Vagina (tissue), 2 donors: ENCODE measurements at regions not wholly inside any gene's neighbourhood (a gene's known extent, or its start where the extent isn't known, plus 50 kb on each side); places are given as distances from the start of the nearest gene placed in this dataset.

Source experiments
- DNase-seq, 2 donors: peaks; one replicate each; pipeline ENCODE4 v3.0.0-alpha.2; 2017; ENCODE audit errors: extremely low spot score in 2 of 2
- H3K27ac ChIP-seq: fragments of 200-600 bp; sonication (generic); one replicate; pipeline ENCODE4 v1.5.1; 2019
- H3K27me3 ChIP-seq: fragments of 200-600 bp; sonication (generic); one replicate; pipeline ENCODE4 v1.5.1; 2019
- H3K36me3 ChIP-seq, 2 donors: fragments of 200-600 bp; sonication (generic); one replicate each; pipeline ENCODE4 v1.5.1; 2017 to 2019
- H3K4me1 ChIP-seq: fragments of 200-600 bp; sonication (generic); one replicate; pipeline ENCODE4 v1.5.1; 2019
- H3K4me3 ChIP-seq, 2 donors: fragments of 200-600 bp; sonication (generic); 1 replicate in 1 of 2; 2 replicates in 1 of 2; pipeline ENCODE4 v1.5.1; 2016 to 2019
- H3K9me3 ChIP-seq: fragments of 200-600 bp; sonication (generic); one replicate; pipeline ENCODE4 v1.5.1; 2019
- CTCF ChIP-seq, 3 experiments: fragments of 450-650 bp in 2 of 3; fragments of 200-600 bp in 1 of 3; sonication (generic) in 1 of 3; IDR thresholded peaks; one replicate each; pipeline ENCODE4 v1.5.1; 2017 to 2019; ENCODE audit warnings: antibody characterized with exemption in 3 of 3, mild to moderate bottlenecking in 2 of 3, moderate library complexity in 2 of 3
- POLR2A ChIP-seq, 2 donors: fragments of 450-650 bp; IDR thresholded peaks; one replicate each; pipeline ENCODE4 v1.6.1; 2017; ENCODE audit warnings: antibody characterized with exemption in 2 of 2, mild to moderate bottlenecking in 2 of 2, moderate library complexity in 2 of 2
- POLR2AphosphoS5 ChIP-seq, 2 donors: sonication (generic); formaldehyde crosslinking; IDR thresholded peaks; one replicate each; pipeline ENCODE4 v1.9.0; 2017; ENCODE audit warnings: antibody characterized with exemption in 2 of 2, mild to moderate bottlenecking in 2 of 2, low read depth in 1 of 2; ENCODE audit not compliant: insufficient read depth in 1 of 2
- intact Hi-C: fragments of 100-400 bp; cut with DNase I; formaldehyde crosslinking; loops from one replicate; pipeline ENCODE4 v1.15.1; 2023

GRCh38 chr5:121292664-121293063 lies 559.0 kb upstream of the FTMT start:
- no peak overlapping the region for H3K27ac ChIP-seq
- no peaks in the 10 kb centered on the region for H3K4me1 ChIP-seq
- TF ChIP-seq CTCF (IDR thresholded peaks at IDR 0.05), result no peak
- no peak for TF ChIP-seq POLR2A (IDR thresholded peaks at IDR 0.05)
- TF ChIP-seq POLR2AphosphoS5 (IDR thresholded peaks at IDR 0.05; ENCODE audit: insufficient read depth in 1 of 2, low read depth in 1 of 2), result no peak
- no peak overlapping the region for H3K4me3 ChIP-seq
- H3K9me3 ChIP-seq, result no peaks in the 10 kb centered on the region
- intact Hi-C loops, result no loop called here
- H3K36me3 ChIP-seq, result no peaks in the 10 kb centered on the region
- DNase-seq, result no peak
- no peaks in the 10 kb centered on the region for H3K27me3 ChIP-seq

GRCh38 chr5:121296356-121296755 lies 555.3 kb upstream of the FTMT start:
- no peaks in the 10 kb centered on the region for H3K36me3 ChIP-seq

GRCh38 chr5:121299153-121299552 lies 552.5 kb upstream of the FTMT start:
- DNase-seq, result no peak

More at GRCh38 chr5:121296356-121296755, 555.3 kb upstream of the FTMT start:
- no peak overlapping the region for H3K4me3 ChIP-seq
- no peaks in the 10 kb centered on the region for H3K4me1 ChIP-seq
- intact Hi-C loops, result no loop called here
- H3K27me3 ChIP-seq, result no peaks in the 10 kb centered on the region
- H3K9me3 ChIP-seq, result no peaks in the 10 kb centered on the region
- no peak for DNase-seq
- no peak overlapping the region for H3K27ac ChIP-seq
- TF ChIP-seq CTCF (IDR thresholded peaks at IDR 0.05) (no peak), POLR2A (IDR thresholded peaks at IDR 0.05) (no peak), POLR2AphosphoS5 (IDR thresholded peaks at IDR 0.05; ENCODE audit: insufficient read depth in 1 of 2, low read depth in 1 of 2) (no peak)

GRCh38 chr5:121304838-121305237 lies 546.8 kb upstream of the FTMT start:
- no peak for DNase-seq
- Histone ChIP-seq H3K27me3 (no peaks in the 10 kb centered on the region), H3K36me3 (no peaks in the 10 kb centered on the region), H3K27ac (no peak overlapping the region), H3K9me3 (no peaks in the 10 kb centered on the region), H3K4me1 (no peaks in the 10 kb centered on the region), H3K4me3 (no peak overlapping the region)
- intact Hi-C loops, result no loop called here
- TF ChIP-seq CTCF (IDR thresholded peaks at IDR 0.05) (no peak), POLR2AphosphoS5 (IDR thresholded peaks at IDR 0.05; ENCODE audit: insufficient read depth in 1 of 2, low read depth in 1 of 2) (no peak)

More at GRCh38 chr5:121299153-121299552, 552.5 kb upstream of the FTMT start:
- no peaks in the 10 kb centered on the region for H3K4me1 ChIP-seq
- intact Hi-C loops, result no loop called here
- no peaks in the 10 kb centered on the region for H3K36me3 ChIP-seq
- H3K27ac ChIP-seq, result no peak overlapping the region
- TF ChIP-seq POLR2A (IDR thresholded peaks at IDR 0.05), result no peak
- no peak for TF ChIP-seq CTCF (IDR thresholded peaks at IDR 0.05)
- no peak for TF ChIP-seq POLR2AphosphoS5 (IDR thresholded peaks at IDR 0.05; ENCODE audit: insufficient read depth in 1 of 2, low read depth in 1 of 2)
- no peaks in the 10 kb centered on the region for H3K9me3 ChIP-seq
- no peaks in the 10 kb centered on the region for H3K27me3 ChIP-seq
- H3K4me3 ChIP-seq, result no peak overlapping the region

GRCh38 chr5:121313886-121314285 lies 537.8 kb upstream of the FTMT start:
- H3K27ac ChIP-seq, result no peak overlapping the region
- no peaks in the 10 kb centered on the region for H3K27me3 ChIP-seq
- no peak overlapping the region for H3K4me3 ChIP-seq
- H3K36me3 ChIP-seq, result no peaks in the 10 kb centered on the region
- no peak for DNase-seq
- intact Hi-C loops, result no loop called here
- no peak for TF ChIP-seq POLR2A (IDR thresholded peaks at IDR 0.05)
- H3K4me1 ChIP-seq, result no peaks in the 10 kb centered on the region
- H3K9me3 ChIP-seq, result no peaks in the 10 kb centered on the region

- intact Hi-C loops, result no loop called here
- H3K9me3 ChIP-seq, result no peaks in the 10 kb centered on the region
- no peaks in the 10 kb centered on the region for H3K36me3 ChIP-seq
- no peaks in the 10 kb centered on the region for H3K27me3 ChIP-seq
- H3K4me1 ChIP-seq, result no peaks in the 10 kb centered on the region
- no peak for TF ChIP-seq POLR2A (IDR thresholded peaks at IDR 0.05)
- TF ChIP-seq CTCF (IDR thresholded peaks at IDR 0.05), result no peak
- TF ChIP-seq POLR2AphosphoS5 (IDR thresholded peaks at IDR 0.05; ENCODE audit: insufficient read depth in 1 of 2, low read depth in 1 of 2), result no peak
- H3K27ac ChIP-seq, result no peak overlapping the region
- DNase-seq, result no peak
- H3K4me3 ChIP-seq, result no peak overlapping the region
Measured at GRCh38 chr5:121315786-121316185, 535.9 kb upstream of the FTMT start.
